Lower leg skin (tissue), 4 donors: ENCODE measurements at regions not wholly inside any gene's neighbourhood (a gene's known extent, or its start where the extent isn't known, plus 50 kb on each side); places are given as distances from the start of the nearest gene placed in this dataset.

Source experiments
- DNase-seq, 2 donors: peaks; one replicate each; pipeline ENCODE4 v3.0.0-alpha.2; 2019; ENCODE audit warnings: low spot score in 2 of 2
- H3K4me3 ChIP-seq: fragments of 200-600 bp; sonication (generic); 2 replicates; pipeline ENCODE4 v1.5.1; 2017; ENCODE audit warnings: mild to moderate bottlenecking, low read depth; ENCODE audit not compliant: poor library complexity, severe bottlenecking
- CTCF ChIP-seq, 3 donors: fragments of 450-650 bp; IDR thresholded peaks; one replicate each; pipeline ENCODE4 v1.5.1; 2016; ENCODE audit warnings: antibody characterized with exemption in 3 of 3, mild to moderate bottlenecking in 3 of 3, moderate library complexity in 2 of 3
- POLR2A ChIP-seq, 2 donors: fragments of 450-650 bp; IDR thresholded peaks; one replicate each; pipeline ENCODE4 v1.6.1; 2016 to 2017; ENCODE audit warnings: antibody characterized with exemption in 2 of 2, mild to moderate bottlenecking in 1 of 2, moderate library complexity in 1 of 2
- WGBS, 2 donors: methylation state at CpG; one replicate each; pipeline ENCODE4 v1.1.5; 2018; 5-methylcytosine and 5-hydroxymethylcytosine counted together
- intact Hi-C: fragments of 100-400 bp; cut with DNase I; formaldehyde crosslinking; loops from one replicate; pipeline ENCODE4 v1.15.0; 2023; ENCODE audit warnings: low total_unique reads

DNA sequence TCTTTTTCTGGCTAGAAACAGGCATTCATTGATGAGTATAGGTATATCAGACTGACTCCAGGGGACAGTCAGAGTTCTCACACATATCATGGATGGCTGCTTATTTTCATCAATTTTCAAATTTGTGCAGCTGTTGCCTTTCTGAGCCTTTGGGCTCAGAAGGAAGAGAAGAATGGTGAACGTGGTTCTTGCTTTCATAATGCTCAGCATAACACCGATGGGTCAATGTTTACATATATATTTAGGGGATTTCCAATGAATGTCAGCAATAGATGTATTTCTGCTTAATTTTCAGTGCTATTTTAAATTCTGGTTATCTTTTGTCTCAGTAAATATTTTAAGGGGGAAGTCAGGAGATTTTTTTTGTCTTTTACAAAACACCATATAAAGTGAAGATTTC is 581.4 kb upstream of the DPPA4 start:
- no peak for DNase-seq
- intact Hi-C loops, result no loop called here
- TF ChIP-seq POLR2A (IDR thresholded peaks at IDR 0.05) (no peak), CTCF (IDR thresholded peaks at IDR 0.05) (no peak)
- H3K4me3 ChIP-seq, result no peak overlapping the region
- WGBS, 2 donors, result 39 to 60% methylated on average over 2 of the region's 2 CpGs

GRCh38 chr3:109920749-109921148 is 583.4 kb upstream of the DPPA4 start:
- no peak overlapping the region for H3K4me3 ChIP-seq
- 94 to 96% methylated on average over 2 of the region's 2 CpGs for WGBS, 2 donors
- TF ChIP-seq POLR2A (IDR thresholded peaks at IDR 0.05) (no peak), CTCF (IDR thresholded peaks at IDR 0.05) (no peak)
- no peak for DNase-seq
- intact Hi-C loops, result no loop called here

DNA sequence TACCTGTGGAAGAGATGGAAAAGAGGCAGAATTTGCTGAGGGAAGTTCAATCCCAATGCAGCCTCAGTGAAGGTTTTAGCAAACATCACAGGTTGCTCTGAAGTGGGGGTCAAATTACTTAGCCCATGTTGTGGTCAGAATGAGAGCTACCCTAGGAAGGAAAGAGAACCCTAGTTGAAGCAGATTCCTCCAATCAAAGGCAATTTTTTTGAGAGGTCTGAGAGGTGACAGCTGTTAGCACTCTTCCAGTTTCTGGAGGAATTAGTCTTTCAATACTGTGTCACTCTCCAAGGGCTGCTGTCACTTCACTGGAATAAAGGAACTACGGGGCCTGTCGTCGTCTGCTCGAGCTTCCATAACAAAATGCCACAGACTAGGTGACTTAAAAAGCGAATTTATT is 584.2 kb upstream of the DPPA4 start:
- no peak overlapping the region for H3K4me3 ChIP-seq
- 81 to 84% methylated on average over 5 of the region's 5 CpGs for WGBS, 2 donors
- intact Hi-C loops, result no loop called here
- no peak for TF ChIP-seq POLR2A (IDR thresholded peaks at IDR 0.05)
- no peak for TF ChIP-seq CTCF (IDR thresholded peaks at IDR 0.05)
- DNase-seq, result no peak

GRCh38 chr3:109922856-109923255 is 585.5 kb upstream of the DPPA4 start:
- no peak for DNase-seq
- TF ChIP-seq POLR2A (IDR thresholded peaks at IDR 0.05) (no peak), CTCF (IDR thresholded peaks at IDR 0.05) (no peak)
- no peak overlapping the region for H3K4me3 ChIP-seq
- 44 to 55% methylated on average over 2 of the region's 2 CpGs for WGBS, 2 donors
- intact Hi-C loops, result no loop called here

GRCh38 chr3:109923431-109923830 is 586.1 kb upstream of the DPPA4 start:
- TF ChIP-seq CTCF (IDR thresholded peaks at IDR 0.05) (no peak), POLR2A (IDR thresholded peaks at IDR 0.05) (no peak)
- 58 to 64% methylated on average over 3 of the region's 3 CpGs for WGBS, 2 donors
- intact Hi-C loops, result no loop called here
- no peak for DNase-seq
- no peak overlapping the region for H3K4me3 ChIP-seq

DNA sequence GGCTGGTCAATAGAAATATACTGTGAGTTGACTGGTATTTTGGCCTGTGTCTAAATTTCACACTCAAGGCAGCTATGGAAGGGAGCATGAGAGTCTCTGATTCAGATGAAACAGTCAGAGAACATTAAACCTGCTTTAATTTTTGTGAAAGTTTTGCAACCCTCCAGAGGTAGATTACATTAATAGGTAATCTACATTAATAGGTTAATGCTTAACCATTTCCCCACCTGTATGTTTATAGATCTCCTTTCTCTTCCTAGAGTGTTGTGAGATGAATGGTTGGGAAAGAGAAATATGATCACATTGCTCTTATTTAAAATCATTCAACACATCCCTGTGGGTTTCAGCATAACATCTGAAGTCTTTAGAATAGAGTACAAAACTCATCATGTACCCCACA is 586.9 kb upstream of the DPPA4 start:
- no peak for DNase-seq
- intact Hi-C loops, result no loop called here
- H3K4me3 ChIP-seq, result no peak overlapping the region
- TF ChIP-seq POLR2A (IDR thresholded peaks at IDR 0.05), result no peak
- no peak for TF ChIP-seq CTCF (IDR thresholded peaks at IDR 0.05)
